Thyroid gland (tissue), 4 donors: ENCODE measurements at regions not wholly inside any gene's neighbourhood (a gene's known extent, or its start where the extent isn't known, plus 50 kb on each side); places are given as distances from the start of the nearest gene placed in this dataset.

ENCODE experiments used
- DNase-seq, 2 donors: peaks; one replicate each; pipeline ENCODE4 v3.0.0-alpha.2; 2019
- H3K27ac ChIP-seq, 3 donors: fragments of 200-600 bp; sonication (generic); 1 replicate in 2 of 3; 2 replicates in 1 of 3; pipeline ENCODE4 v1.5.1; 2016 to 2019; ENCODE audit warnings: mild to moderate bottlenecking in 1 of 3, moderate library complexity in 1 of 3
- H3K27me3 ChIP-seq: fragments of 200-600 bp; sonication (generic); one replicate; pipeline ENCODE4 v1.5.1; 2019
- H3K36me3 ChIP-seq, 2 donors: fragments of 200-600 bp; sonication (generic); one replicate each; pipeline ENCODE4 v1.5.1; 2016 to 2019
- H3K4me1 ChIP-seq, 2 donors: fragments of 200-600 bp; sonication (generic); one replicate each; pipeline ENCODE4 v1.5.1; 2017 to 2019
- H3K4me3 ChIP-seq, 3 donors: fragments of 200-600 bp; sonication (generic); replicated peaks in 1 of 3; 1 replicate in 2 of 3; 2 replicates in 1 of 3; pipeline ENCODE4 v1.5.1; 2016; ENCODE audit warnings: mild to moderate bottlenecking in 1 of 3
- H3K9me3 ChIP-seq: fragments of 200-600 bp; sonication (generic); one replicate; pipeline ENCODE4 v1.5.1; 2017
- POLR2A ChIP-seq, 2 donors: fragments of 450-650 bp; IDR thresholded peaks; one replicate each; pipeline ENCODE4 v1.6.1; 2017; ENCODE audit warnings: antibody characterized with exemption in 2 of 2, mild to moderate bottlenecking in 2 of 2, moderate library complexity in 1 of 2
- WGBS, 2 donors: methylation state at CpG; one replicate each; pipeline ENCODE4 v1.1.5; 2017; 5-methylcytosine and 5-hydroxymethylcytosine counted together
- intact Hi-C: fragments of 100-400 bp; cut with DNase I; formaldehyde crosslinking; loops from one replicate; pipeline ENCODE4 v1.15.1; 2023
- TF ChIP-seq, protein P1 (sequence below), 6 experiments: fragments of 200-600 bp in 3 of 6; fragments of 450-650 bp in 3 of 6; sonication (generic) in 3 of 6; IDR thresholded peaks; one replicate each; pipeline ENCODE4 v1.5.1; 2016 to 2019; ENCODE audit warnings: antibody characterized with exemption in 6 of 6, mild to moderate bottlenecking in 2 of 6, inconsistent platforms in 1 of 6, moderate library complexity in 1 of 6

DNA sequence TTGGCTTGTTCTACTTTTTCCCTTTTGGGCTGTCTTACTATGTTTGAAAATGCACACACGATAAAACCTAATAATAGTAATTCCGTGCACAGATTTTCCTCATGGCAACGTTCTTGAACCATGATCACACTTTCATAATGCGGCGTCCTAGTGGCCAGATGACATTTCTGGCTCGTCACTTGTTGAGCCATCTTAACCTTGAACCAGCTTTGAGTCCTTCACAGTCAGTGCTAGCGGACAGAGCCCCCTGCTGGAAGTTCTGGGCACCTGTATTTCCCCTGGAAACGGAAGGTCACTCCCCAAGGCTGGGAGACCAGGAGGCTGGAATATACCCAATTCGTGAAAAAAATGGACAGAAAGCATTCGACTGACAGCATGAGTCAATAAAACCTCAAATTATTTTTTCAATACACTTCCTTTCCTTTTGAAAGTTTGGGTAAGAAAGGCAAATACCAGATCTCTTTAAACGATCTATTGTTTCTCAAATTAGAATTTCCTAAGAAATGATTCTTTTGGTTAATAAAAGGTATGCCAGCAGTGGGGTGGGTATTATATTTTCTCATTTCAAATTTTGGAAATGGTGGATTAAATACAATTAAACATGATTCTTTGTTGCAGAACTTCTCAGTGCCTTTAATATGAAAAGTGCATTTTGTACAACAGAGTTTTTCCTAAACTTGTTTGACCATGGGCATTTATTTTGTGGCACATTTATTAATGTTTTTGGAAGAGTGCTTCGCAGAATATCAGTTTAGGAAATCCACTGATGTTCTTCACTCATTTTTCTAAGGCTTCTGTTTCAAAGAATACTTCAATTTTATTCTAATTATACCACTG lies 542.3 kb downstream of the QKI start:
- Histone ChIP-seq H3K4me1 (peaks cover 0 to 7% of the 10 kb centered on the region in 2 donors), H3K27me3 (no peaks in the 10 kb centered on the region), H3K27ac (no peak overlapping the region), H3K36me3 (no peaks in the 10 kb centered on the region), H3K9me3 (no peaks in the 10 kb centered on the region), H3K4me3 (no peak overlapping the region)
- TF ChIP-seq, protein P1, sequence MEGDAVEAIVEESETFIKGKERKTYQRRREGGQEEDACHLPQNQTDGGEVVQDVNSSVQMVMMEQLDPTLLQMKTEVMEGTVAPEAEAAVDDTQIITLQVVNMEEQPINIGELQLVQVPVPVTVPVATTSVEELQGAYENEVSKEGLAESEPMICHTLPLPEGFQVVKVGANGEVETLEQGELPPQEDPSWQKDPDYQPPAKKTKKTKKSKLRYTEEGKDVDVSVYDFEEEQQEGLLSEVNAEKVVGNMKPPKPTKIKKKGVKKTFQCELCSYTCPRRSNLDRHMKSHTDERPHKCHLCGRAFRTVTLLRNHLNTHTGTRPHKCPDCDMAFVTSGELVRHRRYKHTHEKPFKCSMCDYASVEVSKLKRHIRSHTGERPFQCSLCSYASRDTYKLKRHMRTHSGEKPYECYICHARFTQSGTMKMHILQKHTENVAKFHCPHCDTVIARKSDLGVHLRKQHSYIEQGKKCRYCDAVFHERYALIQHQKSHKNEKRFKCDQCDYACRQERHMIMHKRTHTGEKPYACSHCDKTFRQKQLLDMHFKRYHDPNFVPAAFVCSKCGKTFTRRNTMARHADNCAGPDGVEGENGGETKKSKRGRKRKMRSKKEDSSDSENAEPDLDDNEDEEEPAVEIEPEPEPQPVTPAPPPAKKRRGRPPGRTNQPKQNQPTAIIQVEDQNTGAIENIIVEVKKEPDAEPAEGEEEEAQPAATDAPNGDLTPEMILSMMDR (IDR thresholded peaks at IDR 0.05) = peak; percentile 82 to 98 (median 86)
- TF ChIP-seq POLR2A (IDR thresholded peaks at IDR 0.05) = no peak
- 21 to 22% methylated on average over 12 of the region's 12 CpGs for WGBS, 2 donors
- intact Hi-C loops = no loop called here
- peak; percentile 80 to 85 for DNase-seq

DNA sequence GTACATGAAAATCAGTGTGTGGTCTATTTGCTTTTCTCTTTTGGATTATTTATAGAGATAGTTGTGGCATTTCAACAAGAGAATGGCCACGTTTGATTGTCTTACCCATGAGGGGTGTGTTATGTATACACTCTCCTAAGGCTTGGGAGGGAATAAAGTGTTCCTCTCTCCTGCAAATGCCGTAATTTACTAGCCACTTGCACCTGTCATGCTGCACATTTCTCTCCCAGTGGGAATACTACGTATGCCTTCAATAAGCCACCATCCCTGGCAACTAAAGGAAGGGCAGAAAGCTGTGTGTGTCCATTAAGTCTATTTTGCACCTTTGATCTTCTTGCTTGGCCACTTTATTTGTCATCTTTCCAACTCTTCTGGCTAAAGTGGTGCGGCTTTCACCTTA lies 541.2 kb downstream of the QKI start:
- TF ChIP-seq, protein P1 (IDR thresholded peaks at IDR 0.05) = no peak
- no peak for TF ChIP-seq POLR2A (IDR thresholded peaks at IDR 0.05)
- Histone ChIP-seq H3K9me3 (no peaks in the 10 kb centered on the region), H3K27me3 (no peaks in the 10 kb centered on the region), H3K36me3 (no peaks in the 10 kb centered on the region), H3K4me1 (peaks cover 0 to 7% of the 10 kb centered on the region in 2 donors), H3K27ac (no peak overlapping the region), H3K4me3 (no peak overlapping the region)
- intact Hi-C loops = no loop called here
- 89 to 91% methylated on average over 4 of the region's 4 CpGs for WGBS, 2 donors
- DNase-seq = no peak

DNA sequence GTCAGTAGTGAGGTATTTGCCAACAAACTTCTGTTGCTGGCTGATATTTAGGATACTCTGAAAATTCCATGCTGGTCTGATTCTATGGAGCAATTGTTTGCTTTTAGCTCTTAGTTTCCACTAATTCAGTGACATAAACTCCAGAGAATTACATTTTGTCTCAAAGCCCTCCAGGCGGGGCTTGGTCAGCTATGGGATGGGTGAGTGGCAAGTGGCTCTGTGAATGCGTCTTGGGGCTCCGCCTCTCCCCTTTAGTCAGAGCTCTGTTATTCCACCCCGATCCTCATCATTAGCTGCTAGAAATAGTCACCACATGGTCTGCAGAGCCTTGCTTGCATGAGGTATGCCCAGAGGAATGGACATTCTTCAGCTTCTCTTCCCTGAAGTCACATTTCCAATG lies 540.6 kb downstream of the QKI start:
- DNase-seq = no peak
- TF ChIP-seq, protein P1 (IDR thresholded peaks at IDR 0.05) = no peak
- TF ChIP-seq POLR2A (IDR thresholded peaks at IDR 0.05) = no peak
- Histone ChIP-seq H3K4me3 (no peak overlapping the region), H3K9me3 (no peaks in the 10 kb centered on the region), H3K36me3 (no peaks in the 10 kb centered on the region), H3K4me1 (peaks cover 0 to 7% of the 10 kb centered on the region in 2 donors), H3K27me3 (no peaks in the 10 kb centered on the region), H3K27ac (no peak overlapping the region)
- intact Hi-C loops = no loop called here
- WGBS, 2 donors = 88 to 95% methylated on average over 4 of the region's 4 CpGs

DNA sequence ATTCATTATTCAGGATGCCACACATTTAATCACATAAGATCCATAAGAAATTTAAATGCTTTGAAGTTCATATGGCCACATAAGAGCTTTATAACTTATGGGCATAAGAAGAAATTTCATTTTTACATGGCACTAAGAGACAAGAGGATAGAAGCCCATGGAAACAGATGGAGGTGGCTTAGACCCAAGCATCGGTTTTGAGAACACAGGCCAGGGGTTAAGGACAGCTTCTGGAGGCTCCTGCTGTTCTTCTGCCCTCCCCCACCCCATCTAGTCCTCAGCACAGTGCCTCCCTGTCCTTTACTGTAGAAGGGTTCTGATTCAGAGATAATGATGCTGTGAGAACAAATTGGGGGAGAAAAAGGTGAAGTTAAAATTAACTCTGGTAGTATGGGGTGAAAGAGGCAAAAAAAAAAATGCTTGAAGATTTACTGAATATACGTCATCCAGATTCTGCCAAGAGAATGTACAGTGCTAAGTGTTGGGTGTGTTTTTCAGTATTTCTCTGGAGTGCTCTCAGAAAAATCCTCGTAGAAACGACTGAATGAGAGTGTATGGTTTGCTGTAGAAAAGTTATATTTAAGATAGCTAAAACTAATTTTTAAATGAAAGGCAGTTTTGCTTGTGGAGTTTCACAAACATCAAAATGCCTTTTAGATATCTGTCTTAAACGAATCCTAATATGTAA lies 539.7 kb downstream of the QKI start:
- no peaks in the 10 kb centered on the region for H3K36me3 ChIP-seq
- DNase-seq = no peak
- WGBS, 2 donors = 63 to 66% methylated on average over 5 of the region's 5 CpGs
- no peaks in the 10 kb centered on the region for H3K27me3 ChIP-seq
- H3K27ac ChIP-seq = no peak overlapping the region
- TF ChIP-seq, protein P1 (IDR thresholded peaks at IDR 0.05) = no peak
- TF ChIP-seq POLR2A (IDR thresholded peaks at IDR 0.05) = no peak
- intact Hi-C loops = no loop called here
- no peak overlapping the region for H3K4me3 ChIP-seq
- no peaks in the 10 kb centered on the region for H3K9me3 ChIP-seq
- peaks cover 0 to 7% of the 10 kb centered on the region in 2 donors for H3K4me1 ChIP-seq

DNA sequence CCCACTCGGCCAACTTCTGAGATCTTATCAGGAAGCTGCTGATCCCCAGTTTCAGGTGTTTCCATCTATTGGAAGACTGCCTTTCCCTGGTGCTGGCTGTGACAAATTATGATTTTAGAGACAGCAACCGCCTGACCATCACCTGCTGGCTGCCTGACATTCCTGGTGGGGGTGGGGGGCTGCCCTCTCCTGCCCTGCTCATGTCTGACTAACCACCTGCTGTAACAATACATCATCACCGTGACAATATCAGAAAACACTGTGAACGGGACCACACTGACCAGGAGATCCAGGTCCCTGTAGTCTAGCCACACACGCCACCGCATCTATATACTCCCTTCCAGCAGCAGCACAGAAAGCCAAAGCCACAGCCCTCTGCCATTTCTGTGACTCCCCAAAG lies 537.5 kb downstream of the QKI start:
- Histone ChIP-seq H3K4me3 (no peak overlapping the region), H3K9me3 (no peaks in the 10 kb centered on the region), H3K36me3 (no peaks in the 10 kb centered on the region), H3K4me1 (peaks cover 0 to 7% of the 10 kb centered on the region in 2 donors), H3K27me3 (no peaks in the 10 kb centered on the region), H3K27ac (no peak overlapping the region)
- 77 to 87% methylated on average over 6 of the region's 6 CpGs for WGBS, 2 donors
- TF ChIP-seq POLR2A (IDR thresholded peaks at IDR 0.05) = no peak
- TF ChIP-seq, protein P1 (IDR thresholded peaks at IDR 0.05) = no peak
- peak in 1 of 2 donors; percentile 21 for DNase-seq
- intact Hi-C loops = no loop called here
